Neural crest cell (in vitro differentiated cells): ENCODE measurements at regions not wholly inside any gene's neighbourhood (a gene's known extent, or its start where the extent isn't known, plus 50 kb on each side); places are given as distances from the start of the nearest gene placed in this dataset.
A peak's percentile ranks its signal among the peaks of the same experiment; 100 is the strongest.

Source experiments
- DNase-seq: peaks from one replicate; pipeline ENCODE4 v3.0.0; 2021; ENCODE audit warnings: low read depth, mixed read lengths, low spot score
- H3K27ac Mint-ChIP-seq: one replicate; pipeline ENCODE4 v1.8.0; 2021; ENCODE audit warnings: mild to moderate bottlenecking, mixed read lengths; ENCODE audit not compliant: unreplicated experiment
- H3K27me3 Mint-ChIP-seq: 2 replicates; pipeline ENCODE4 v1.8.0; 2021; ENCODE audit warnings: low read depth, mild to moderate bottlenecking, mixed read lengths
- H3K36me3 Mint-ChIP-seq: 2 replicates; pipeline ENCODE4 v1.8.0; 2021; ENCODE audit warnings: low read depth, mild to moderate bottlenecking, mixed read lengths
- H3K4me1 Mint-ChIP-seq: 2 replicates; pipeline ENCODE4 v1.8.0; 2021; ENCODE audit warnings: mixed read lengths
- H3K4me3 Mint-ChIP-seq: one replicate; pipeline ENCODE4 v1.8.0; 2021; ENCODE audit warnings: mild to moderate bottlenecking, mixed read lengths
- H3K9me3 Mint-ChIP-seq: 2 replicates; pipeline ENCODE4 v1.8.0; 2021; ENCODE audit warnings: mixed read lengths
- CTCF ChIP-seq: fragments of 200-600 bp; sonication (generic); conservative IDR thresholded peaks from 2 replicates; pipeline ENCODE4 v1.5.0; 2021; ENCODE audit warnings: antibody characterized with exemption, mild to moderate bottlenecking

GRCh38 chr1:225720937-225721336 is 56.7 kb upstream of the SRP9 start:
- H3K9me3 Mint-ChIP-seq = peaks cover 2% of the 10 kb centered on the region
- no peaks in the 10 kb centered on the region for H3K27me3 Mint-ChIP-seq
- TF ChIP-seq CTCF = no peak
- no peaks in the 10 kb centered on the region for H3K4me1 Mint-ChIP-seq
- DNase-seq = no peak
- no peak overlapping the region for H3K27ac Mint-ChIP-seq
- H3K36me3 Mint-ChIP-seq = no peaks in the 10 kb centered on the region
- no peak overlapping the region for H3K4me3 Mint-ChIP-seq

GRCh38 chr1:225724251-225724650 is 53.4 kb upstream of the SRP9 start:
- TF ChIP-seq CTCF = no peak
- Mint-ChIP-seq H3K9me3 (no peaks in the 10 kb centered on the region), H3K4me3 (no peak overlapping the region), H3K27me3 (no peaks in the 10 kb centered on the region), H3K36me3 (no peaks in the 10 kb centered on the region), H3K27ac (peak overlapping the region; percentile 72), H3K4me1 (no peaks in the 10 kb centered on the region)
- DNase-seq = no peak
